Endothelial cell of umbilical vein (primary cell): ENCODE measurements at regions not wholly inside any gene's neighbourhood (a gene's known extent, or its start where the extent isn't known, plus 50 kb on each side); places are given as distances from the start of the nearest gene placed in this dataset.

ENCODE experiments used
- BruUV-seq: library from RNA; stranded (reverse); fragments of 400-500 nt; replicated peaks from 2 replicates; lab custom pipeline; 2021; lab: Mats Ljungman, UMichigan
- CTCF ChIA-PET: fragments of 300-600, 350-600 bp; sonication (Branson Sonifier 250); formaldehyde crosslinking; loops from one replicate; lab custom pipeline; 2021; ENCODE audit warnings: antibody characterized with exemption, inconsistent platforms; lab: Charles Lee
- POLR2A ChIA-PET: fragments of 300-600, 350-600 bp; sonication (Branson Sonifier 250); formaldehyde crosslinking; loops from one replicate; lab custom pipeline; 2021; ENCODE audit warnings: antibody characterized with exemption, inconsistent platforms; lab: Charles Lee
- DNase-seq: peaks from one replicate; pipeline ENCODE4 v3.0.0-alpha.2; 2011; ENCODE audit warnings: low read depth, low spot score
- FAIRE-seq: peaks from 2 replicates; lab custom pipeline; 2011; peaks lifted over from hg19 to GRCh38; lab: Jason Lieb, UNC
- H2AFZ ChIP-seq: 2 replicates; pipeline ENCODE4 v1.6.0; 2012; ENCODE audit warnings: low read depth, low read length, control low read depth, inconsistent platforms
- H3K27ac ChIP-seq: 2 replicates; pipeline ENCODE4 v1.5.1; 2011; ENCODE audit warnings: low read depth, mild to moderate bottlenecking, control low read depth, low read length, moderate library complexity; ENCODE audit not compliant: insufficient read depth
- H3K27me3 ChIP-seq, 2 experiments: 2 replicates each; pipeline versions ENCODE4 v1.6.0 to v1.6.1; 2011; ENCODE audit warnings: low read length in 2 of 2, mixed read lengths in 1 of 2; ENCODE audit not compliant: control insufficient read depth in 2 of 2, insufficient read depth in 2 of 2
- H3K36me3 ChIP-seq, 2 experiments: 2 replicates in 1 of 2; 3 replicates in 1 of 2; pipeline ENCODE4 v1.5.1; 2011; ENCODE audit warnings: low read length in 2 of 2, mild to moderate bottlenecking in 1 of 2, moderate library complexity in 1 of 2; ENCODE audit not compliant: control insufficient read depth in 2 of 2, insufficient read depth in 2 of 2; ENCODE audit errors: extremely low read depth in 1 of 2
- H3K4me1 ChIP-seq: 3 replicates; pipeline ENCODE4 v1.5.1; 2011; ENCODE audit warnings: mild to moderate bottlenecking, low read length; ENCODE audit not compliant: control insufficient read depth, insufficient read depth; ENCODE audit errors: extremely low read depth
- H3K4me2 ChIP-seq: 2 replicates; pipeline ENCODE4 v1.6.1; 2011; ENCODE audit warnings: low read length, control low read depth, mixed read lengths; ENCODE audit not compliant: insufficient read depth
- H3K4me3 ChIP-seq, 3 experiments: fragments of 200-600 bp in 1 of 3; sonication (generic), shearing (Covaris generic) in 1 of 3; replicated peaks in 1 of 3; 2 replicates each; pipeline ENCODE4 v1.5.1; 2011 to 2016; ENCODE audit warnings: control low read depth in 3 of 3, low read length in 3 of 3, mild to moderate bottlenecking in 2 of 3, inconsistent platforms in 1 of 3, low read depth in 1 of 3, moderate library complexity in 1 of 3; ENCODE audit not compliant: insufficient read depth in 1 of 3
- H3K79me2 ChIP-seq: 2 replicates; pipeline ENCODE4 v1.6.0; 2012; ENCODE audit warnings: low read length, inconsistent platforms; ENCODE audit not compliant: control insufficient read depth, insufficient read depth
- H3K9ac ChIP-seq: replicated peaks from 2 replicates; pipeline ENCODE3; 2011; ENCODE audit warnings: low read length, control low read depth; ENCODE audit not compliant: insufficient read depth; ENCODE audit errors: extremely low read depth
- H3K9me1 ChIP-seq: replicated peaks from 3 replicates; pipeline ENCODE4 v1.6.0; 2011; ENCODE audit warnings: mild to moderate bottlenecking, low read length; ENCODE audit not compliant: control insufficient read depth, insufficient read depth; ENCODE audit errors: extremely low read depth
- H3K9me3 ChIP-seq: replicated peaks from 2 replicates; pipeline ENCODE4 v1.5.1; 2012; ENCODE audit warnings: low read length, inconsistent platforms; ENCODE audit not compliant: control insufficient read depth, insufficient read depth
- H4K20me1 ChIP-seq: replicated peaks from 2 replicates; pipeline ENCODE3; 2011; ENCODE audit warnings: mild to moderate bottlenecking, low read length; ENCODE audit not compliant: control insufficient read depth, insufficient read depth; ENCODE audit errors: extremely low read depth
- EZH2 ChIP-seq: IDR thresholded peaks from 2 replicates; pipeline ENCODE4 v1.6.1; 2012; ENCODE audit warnings: borderline replicate concordance, low read depth, mild to moderate bottlenecking, moderate library complexity, low read length, inconsistent platforms; ENCODE audit not compliant: severe bottlenecking
- FOS ChIP-seq: IDR thresholded peaks from 2 replicates; pipeline ENCODE4 v1.6.1; 2011; ENCODE audit warnings: mild to moderate bottlenecking, low read length, moderate library complexity, borderline replicate concordance; ENCODE audit not compliant: insufficient read depth
- GATA2 ChIP-seq: IDR thresholded peaks from 2 replicates; pipeline ENCODE4 v1.7.0; 2011; ENCODE audit warnings: low read depth, mild to moderate bottlenecking, moderate library complexity, mixed read lengths, low read length; ENCODE audit not compliant: insufficient read length, insufficient read depth
- JUN ChIP-seq: IDR thresholded peaks from 2 replicates; pipeline ENCODE4 v1.6.1; 2011; ENCODE audit warnings: borderline replicate concordance, low read depth; ENCODE audit not compliant: insufficient read length, insufficient read depth
- MYC ChIP-seq: IDR thresholded peaks from one replicate; pipeline ENCODE4 v1.6.1; 2011; ENCODE audit warnings: mild to moderate bottlenecking, low read depth, low read length
- POLR2A ChIP-seq: IDR thresholded peaks from 2 replicates; pipeline ENCODE4 v1.6.1; 2012; ENCODE audit warnings: low read depth, mild to moderate bottlenecking, control low read depth, low read length
- POLR2AphosphoS5 ChIP-seq: IDR thresholded peaks from 2 replicates; pipeline ENCODE4 v1.6.1; 2012; ENCODE audit warnings: low read depth, mild to moderate bottlenecking, control low read depth, low read length, moderate library complexity; ENCODE audit not compliant: insufficient read depth
- dilution Hi-C: fragments of 300-500 bp; cut with MboI; formaldehyde crosslinking; loops from one replicate; pipeline ENCODE4 v1.15.0; 2019; ENCODE audit warnings: low sequenced_read_pairs; ENCODE audit not compliant: extremely low pct_ligation_motif_present
- intact Hi-C: fragments of 100-400 bp; cut with micrococcal nuclease; formaldehyde crosslinking; loops from one replicate; pipeline ENCODE4 v1.10.0; 2022
- TF ChIP-seq, protein P1 (sequence below): IDR thresholded peaks from 2 replicates; pipeline ENCODE4 v1.6.1; 2011; ENCODE audit not compliant: insufficient read depth, insufficient read length
- TF ChIP-seq, protein P2 (sequence below), 2 donors: IDR thresholded peaks; 1 replicate in 1 of 2; 2 replicates in 1 of 2; pipeline ENCODE4 v1.5.1; 2011; ENCODE audit warnings: low read length in 2 of 2, mild to moderate bottlenecking in 2 of 2, moderate library complexity in 2 of 2, control low read depth in 1 of 2, inconsistent platforms in 1 of 2, low read depth in 1 of 2; ENCODE audit not compliant: insufficient read depth in 1 of 2; ENCODE audit errors: extremely low read depth in 1 of 2

DNA sequence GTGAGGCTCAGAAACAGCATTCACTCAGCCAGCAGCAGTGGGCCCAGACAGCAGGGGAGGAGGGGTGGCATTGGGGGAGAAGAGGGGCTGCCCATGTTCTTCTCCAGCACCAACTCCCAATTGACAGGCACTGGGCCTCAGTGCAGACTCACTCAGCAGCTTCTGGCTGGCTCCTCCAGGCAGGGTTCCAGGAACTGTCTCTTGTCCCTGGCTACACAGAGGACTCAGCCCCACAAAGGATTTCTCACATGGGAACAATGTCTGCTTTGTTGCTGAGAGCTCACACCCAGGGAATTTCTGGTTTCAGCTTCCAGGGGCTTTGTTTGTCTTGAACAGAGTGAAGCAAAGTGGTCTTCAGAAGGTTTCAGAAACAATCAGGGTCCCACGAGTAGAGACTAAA lies 1536.7 kb downstream of the TSPY10 start:
- intact Hi-C loops (no loop called here), dilution Hi-C loops (no loop called here)
- ChIA-PET CTCF (no interaction called here), POLR2A (no interaction called here)
- Histone ChIP-seq H3K9me3 (no peaks in the 10 kb centered on the region), H3K4me3 (no peak overlapping the region), H4K20me1 (no peaks in the 10 kb centered on the region), H3K4me2 (no peak overlapping the region), H3K27ac (no peak overlapping the region), H3K27me3 (no peaks in the 10 kb centered on the region), H3K9me1 (no peaks in the 10 kb centered on the region), H3K36me3 (no peaks in the 10 kb centered on the region), H3K79me2 (no peaks in the 10 kb centered on the region), H3K4me1 (no peaks in the 10 kb centered on the region), H3K9ac (no peak overlapping the region), H2AFZ (no peak overlapping the region)
- no TSS peak for BruUV-seq
- TF ChIP-seq POLR2A (no peak), JUN (no peak)
- TF ChIP-seq, protein P1, sequence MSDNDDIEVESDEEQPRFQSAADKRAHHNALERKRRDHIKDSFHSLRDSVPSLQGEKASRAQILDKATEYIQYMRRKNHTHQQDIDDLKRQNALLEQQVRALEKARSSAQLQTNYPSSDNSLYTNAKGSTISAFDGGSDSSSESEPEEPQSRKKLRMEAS, result no peak
- no peak for FAIRE-seq
- DNase-seq, result no peak

DNA sequence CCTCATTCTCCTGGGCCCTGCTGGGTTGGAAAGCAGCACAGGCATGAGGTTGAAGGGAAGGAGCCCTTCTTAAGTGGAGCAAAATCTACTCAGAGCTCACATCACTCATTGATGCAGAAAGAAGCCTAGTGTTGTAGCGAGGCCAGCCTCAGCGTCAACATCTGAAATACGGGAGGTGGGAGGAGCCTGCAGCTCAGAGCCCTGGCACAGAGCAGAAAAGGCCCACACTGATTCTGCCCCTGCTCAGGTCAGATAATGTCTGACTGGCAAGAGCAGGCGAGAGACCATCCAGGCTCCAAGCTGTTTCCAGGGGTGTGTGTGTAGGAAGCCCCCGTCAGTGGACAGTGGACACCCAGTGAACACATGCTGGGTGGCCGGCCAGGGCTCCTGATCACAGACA lies 1541.6 kb downstream of the TSPY10 start:
- intact Hi-C loops, result no loop called here
- H3K4me3 ChIP-seq, result no peak overlapping the region
- no peaks in the 10 kb centered on the region for H3K79me2 ChIP-seq
- no TSS peak for BruUV-seq
- H3K36me3 ChIP-seq, result no peaks in the 10 kb centered on the region
- H3K27me3 ChIP-seq, result no peaks in the 10 kb centered on the region
- no peaks in the 10 kb centered on the region for H4K20me1 ChIP-seq
- H3K9me3 ChIP-seq, result no peaks in the 10 kb centered on the region
- ChIA-PET CTCF (no interaction called here), POLR2A (no interaction called here)
- H2AFZ ChIP-seq, result no peak overlapping the region
- no peak overlapping the region for H3K27ac ChIP-seq
- TF ChIP-seq MYC (no peak), POLR2A (no peak), GATA2 (no peak), POLR2AphosphoS5 (no peak), FOS (no peak), EZH2 (no peak), JUN (no peak)
- TF ChIP-seq, protein P2, sequence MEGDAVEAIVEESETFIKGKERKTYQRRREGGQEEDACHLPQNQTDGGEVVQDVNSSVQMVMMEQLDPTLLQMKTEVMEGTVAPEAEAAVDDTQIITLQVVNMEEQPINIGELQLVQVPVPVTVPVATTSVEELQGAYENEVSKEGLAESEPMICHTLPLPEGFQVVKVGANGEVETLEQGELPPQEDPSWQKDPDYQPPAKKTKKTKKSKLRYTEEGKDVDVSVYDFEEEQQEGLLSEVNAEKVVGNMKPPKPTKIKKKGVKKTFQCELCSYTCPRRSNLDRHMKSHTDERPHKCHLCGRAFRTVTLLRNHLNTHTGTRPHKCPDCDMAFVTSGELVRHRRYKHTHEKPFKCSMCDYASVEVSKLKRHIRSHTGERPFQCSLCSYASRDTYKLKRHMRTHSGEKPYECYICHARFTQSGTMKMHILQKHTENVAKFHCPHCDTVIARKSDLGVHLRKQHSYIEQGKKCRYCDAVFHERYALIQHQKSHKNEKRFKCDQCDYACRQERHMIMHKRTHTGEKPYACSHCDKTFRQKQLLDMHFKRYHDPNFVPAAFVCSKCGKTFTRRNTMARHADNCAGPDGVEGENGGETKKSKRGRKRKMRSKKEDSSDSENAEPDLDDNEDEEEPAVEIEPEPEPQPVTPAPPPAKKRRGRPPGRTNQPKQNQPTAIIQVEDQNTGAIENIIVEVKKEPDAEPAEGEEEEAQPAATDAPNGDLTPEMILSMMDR (IDR thresholded peaks at IDR 0.05; ENCODE audit: extremely low read depth in 1 of 2, insufficient read depth in 1 of 2, low read depth in 1 of 2, low read length in 2 of 2), result no peak
- TF ChIP-seq, protein P1, result no peak
- FAIRE-seq (no peak), DNase-seq (no peak)
- H3K4me2 ChIP-seq, result no peak overlapping the region
- no peak overlapping the region for H3K9ac ChIP-seq
- no peaks in the 10 kb centered on the region for H3K4me1 ChIP-seq
- dilution Hi-C loops, result no loop called here
- H3K9me1 ChIP-seq, result no peaks in the 10 kb centered on the region
